ENCODE measurements at regions not wholly inside any gene's neighbourhood (a gene's known extent, or its start where the extent isn't known, plus 50 kb on each side); places are given as distances from the start of the nearest gene placed in this dataset.

DNA sequence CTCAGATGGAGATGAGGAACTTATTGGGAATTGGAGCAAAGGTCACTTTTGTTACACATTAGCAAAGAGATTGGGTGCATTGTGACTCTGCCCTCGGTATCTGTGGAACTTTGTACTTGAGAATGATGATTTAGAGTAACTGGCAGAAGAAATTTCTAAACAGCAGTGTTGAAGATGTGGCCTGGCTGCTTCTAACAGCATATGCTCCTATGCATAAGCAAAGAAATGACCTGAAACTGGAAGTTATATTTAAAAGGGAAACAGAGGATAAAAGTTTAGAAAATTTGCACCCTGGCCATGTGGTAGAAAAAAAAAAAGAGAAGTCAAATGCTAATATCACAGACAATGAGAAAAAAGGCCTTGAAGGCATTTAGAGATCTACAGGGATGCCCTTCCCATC lies 256.8 kb upstream of the ZC3H15 start:
- TF ChIP-seq, protein P1, sequence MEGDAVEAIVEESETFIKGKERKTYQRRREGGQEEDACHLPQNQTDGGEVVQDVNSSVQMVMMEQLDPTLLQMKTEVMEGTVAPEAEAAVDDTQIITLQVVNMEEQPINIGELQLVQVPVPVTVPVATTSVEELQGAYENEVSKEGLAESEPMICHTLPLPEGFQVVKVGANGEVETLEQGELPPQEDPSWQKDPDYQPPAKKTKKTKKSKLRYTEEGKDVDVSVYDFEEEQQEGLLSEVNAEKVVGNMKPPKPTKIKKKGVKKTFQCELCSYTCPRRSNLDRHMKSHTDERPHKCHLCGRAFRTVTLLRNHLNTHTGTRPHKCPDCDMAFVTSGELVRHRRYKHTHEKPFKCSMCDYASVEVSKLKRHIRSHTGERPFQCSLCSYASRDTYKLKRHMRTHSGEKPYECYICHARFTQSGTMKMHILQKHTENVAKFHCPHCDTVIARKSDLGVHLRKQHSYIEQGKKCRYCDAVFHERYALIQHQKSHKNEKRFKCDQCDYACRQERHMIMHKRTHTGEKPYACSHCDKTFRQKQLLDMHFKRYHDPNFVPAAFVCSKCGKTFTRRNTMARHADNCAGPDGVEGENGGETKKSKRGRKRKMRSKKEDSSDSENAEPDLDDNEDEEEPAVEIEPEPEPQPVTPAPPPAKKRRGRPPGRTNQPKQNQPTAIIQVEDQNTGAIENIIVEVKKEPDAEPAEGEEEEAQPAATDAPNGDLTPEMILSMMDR (IDR thresholded peaks at IDR 0.05), result no peak
- no peak for TF ChIP-seq SIN3A (IDR thresholded peaks at IDR 0.05; ENCODE audit: borderline replicate concordance, insufficient read depth, low read depth, low read length)

Measured in Panc1 (cell line).